HG02678 (cell line): ENCODE measurements at regions not wholly inside any gene's neighbourhood (a gene's known extent, or its start where the extent isn't known, plus 50 kb on each side); places are given as distances from the start of the nearest gene placed in this dataset.

ENCODE experiments used
- ATAC-seq: cut with Tn5 transposase; IDR thresholded peaks from one replicate; pipeline ENCODE4 v1.9.1; 2021; ENCODE audit warnings: mild to moderate bottlenecking, moderate library complexity; ENCODE audit not compliant: unreplicated experiment

DNA sequence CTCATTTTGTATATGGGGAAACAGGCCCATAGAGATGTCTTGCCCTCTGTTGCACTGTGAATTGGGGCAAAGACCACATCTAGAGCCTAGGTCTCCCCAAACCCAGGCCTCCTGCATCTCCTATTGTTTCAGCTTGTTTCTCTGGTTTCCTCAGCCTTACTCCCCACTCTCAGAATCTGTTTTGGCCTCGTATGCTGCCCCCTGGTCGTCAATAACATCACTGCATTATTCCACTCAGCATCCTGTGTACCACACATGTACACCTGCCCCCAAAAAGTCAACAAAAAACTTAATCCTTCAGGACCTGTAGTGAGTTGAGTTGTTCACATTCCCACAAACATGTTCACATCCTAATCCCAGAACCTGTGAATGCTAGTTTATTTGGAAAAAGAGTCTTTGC, 184.8 kb downstream of the BRINP2 start:
- ATAC-seq: no peak

- ATAC-seq: no peak
These were observed 183.5 kb downstream of the BRINP2 start for GRCh38 chr1:177354247-177354646.

- ATAC-seq: no peak
These were observed 180.8 kb downstream of the BRINP2 start for GRCh38 chr1:177351361-177352108.

GRCh38 chr1:177346790-177347359, 176.1 kb downstream of the BRINP2 start:
- ATAC-seq: no peak

GRCh38 chr1:177343445-177343844, 172.7 kb downstream of the BRINP2 start:
- ATAC-seq: no peak

DNA sequence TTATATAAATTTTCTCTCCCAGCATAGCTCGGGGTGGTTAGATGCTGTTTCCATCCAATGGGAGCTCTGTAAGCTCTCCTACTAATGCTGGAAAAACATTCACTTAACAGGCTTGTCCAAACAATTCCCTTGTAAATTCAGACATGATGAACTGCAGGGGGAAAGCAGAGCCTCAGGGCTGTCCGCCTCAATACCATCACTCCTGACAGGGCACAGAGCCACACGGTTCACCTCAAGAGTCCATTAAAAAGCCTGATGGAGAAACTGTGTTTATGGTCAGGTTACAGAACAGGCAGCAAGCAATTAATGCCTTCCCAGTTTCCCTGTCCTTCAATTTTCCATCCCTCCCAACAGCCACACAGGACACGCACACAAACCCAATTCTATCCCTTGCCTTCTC, 171.0 kb downstream of the BRINP2 start:
- ATAC-seq: no peak

GRCh38 chr1:177340601-177341067, 169.9 kb downstream of the BRINP2 start:
- ATAC-seq: no peak

DNA sequence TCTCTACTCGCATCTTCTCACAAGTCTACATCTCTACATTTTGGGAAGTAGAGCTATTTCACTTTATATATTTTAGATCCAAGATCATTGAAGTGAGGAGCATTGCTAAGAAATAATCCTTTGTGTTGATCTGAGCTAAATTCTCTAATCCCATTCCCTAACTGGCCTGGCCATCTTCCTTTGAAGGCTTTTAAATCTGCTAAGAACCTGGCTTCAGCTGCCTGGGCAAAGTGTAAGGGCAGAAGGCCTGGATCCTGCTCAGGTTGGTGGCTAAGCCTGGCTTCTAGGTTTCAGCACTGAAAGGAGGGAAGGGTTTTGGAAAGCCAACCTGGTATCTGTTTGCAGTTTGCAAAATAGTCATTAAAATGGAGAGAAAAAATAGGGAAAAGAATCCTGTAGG, 167.6 kb downstream of the BRINP2 start:
- no peak for ATAC-seq

- no peak for ATAC-seq
These were observed 164.1 kb downstream of the BRINP2 start for GRCh38 chr1:177334903-177335302.

- no peak for ATAC-seq
These were observed 163.3 kb downstream of the BRINP2 start for GRCh38 chr1:177333936-177334595.
